Karpas-422 (cell line): ENCODE measurements at regions not wholly inside any gene's neighbourhood (a gene's known extent, or its start where the extent isn't known, plus 50 kb on each side); places are given as distances from the start of the nearest gene placed in this dataset.

Experiments
- DNase-seq: peaks from one replicate; pipeline ENCODE4 v3.0.0-alpha.2; 2015
- H2AFZ ChIP-seq: fragments of 200-600 bp; sonication (generic); 2 replicates; pipeline ENCODE4 v1.6.1; 2014; ENCODE audit warnings: antibody characterized with exemption, low read length, mixed read lengths
- H3K27ac ChIP-seq: fragments of 200-600 bp; sonication (generic); 2 replicates; pipeline ENCODE4 v1.5.1; 2014; ENCODE audit warnings: mild to moderate bottlenecking, low read length, moderate library complexity
- H3K27me3 ChIP-seq: fragments of 200-600 bp; sonication (generic); 2 replicates; pipeline ENCODE4 v1.6.1; 2014; ENCODE audit warnings: low read length, mixed read lengths
- H3K36me3 ChIP-seq: fragments of 200-600 bp; sonication (generic); 2 replicates; pipeline ENCODE4 v1.6.1; 2014; ENCODE audit warnings: low read length, mixed read lengths; ENCODE audit not compliant: insufficient read depth
- H3K4me1 ChIP-seq: fragments of 200-600 bp; sonication (generic); 2 replicates; pipeline ENCODE4 v1.6.1; 2014; ENCODE audit warnings: mild to moderate bottlenecking, low read length, mixed read lengths
- H3K4me2 ChIP-seq: fragments of 200-600 bp; sonication (generic); 2 replicates; pipeline ENCODE4 v1.6.1; 2014; ENCODE audit warnings: low read length, low read depth, mild to moderate bottlenecking; ENCODE audit not compliant: poor library complexity, severe bottlenecking
- H3K4me3 ChIP-seq: fragments of 200-600 bp; sonication (generic); 2 replicates; pipeline ENCODE4 v1.5.1; 2014; ENCODE audit warnings: mild to moderate bottlenecking, antibody characterized with exemption, low read length, mixed read lengths
- H3K79me2 ChIP-seq: fragments of 200-600 bp; sonication (generic); 2 replicates; pipeline ENCODE4 v1.6.1; 2014; ENCODE audit warnings: mild to moderate bottlenecking, low read length, mixed read lengths
- H3K9ac ChIP-seq: fragments of 200-600 bp; sonication (generic); 2 replicates; pipeline ENCODE4 v1.6.0; 2014; ENCODE audit warnings: low read length
- H3K9me2 ChIP-seq: fragments of 200-600 bp; sonication (generic), shearing (Covaris generic); replicated peaks from 2 replicates; pipeline ENCODE4 v1.6.0; 2014; ENCODE audit warnings: mild to moderate bottlenecking, low read length, moderate library complexity; ENCODE audit not compliant: insufficient read depth
- H3K9me3 ChIP-seq: fragments of 300-700, 200-600 bp; sonication (generic); 2 replicates; pipeline ENCODE4 v1.6.1; 2014; ENCODE audit warnings: low read length, mixed read lengths
- H4K20me1 ChIP-seq: fragments of 200-600 bp; sonication (generic); 2 replicates; pipeline ENCODE4 v1.6.1; 2014; ENCODE audit warnings: mild to moderate bottlenecking, antibody characterized with exemption, low read length, low read depth; ENCODE audit not compliant: insufficient read depth

- H3K27me3 ChIP-seq = no peaks in the 10 kb centered on the region; the same call in 1 of the 2 replicates
- no peak overlapping the region for H3K4me3 ChIP-seq
- no peaks in the 10 kb centered on the region for H3K4me1 ChIP-seq
- H3K79me2 ChIP-seq = no peaks in the 10 kb centered on the region
- DNase-seq = no peak
- H3K9ac ChIP-seq = no peak overlapping the region
- no peaks in the 10 kb centered on the region for H3K9me3 ChIP-seq
- H3K36me3 ChIP-seq = no peaks in the 10 kb centered on the region
- H3K27ac ChIP-seq = no peak overlapping the region
- H4K20me1 ChIP-seq = no peaks in the 10 kb centered on the region
- H3K4me2 ChIP-seq = no peak overlapping the region
- H3K9me2 ChIP-seq = no peaks in the 10 kb centered on the region
- no peak overlapping the region for H2AFZ ChIP-seq
These were observed 159.1 kb upstream of the KL start for GRCh38 chr13:32857077-32857476.

- H3K9ac ChIP-seq = no peak overlapping the region
- no peak for DNase-seq
- H3K4me2 ChIP-seq = no peak overlapping the region
- no peaks in the 10 kb centered on the region for H3K4me1 ChIP-seq
- H3K27me3 ChIP-seq = no peaks in the 10 kb centered on the region; the same call in 1 of the 2 replicates
- no peaks in the 10 kb centered on the region for H3K9me3 ChIP-seq
- H3K36me3 ChIP-seq = no peaks in the 10 kb centered on the region
- H3K27ac ChIP-seq = no peak overlapping the region
- H4K20me1 ChIP-seq = no peaks in the 10 kb centered on the region
- H3K4me3 ChIP-seq = no peak overlapping the region
- H2AFZ ChIP-seq = no peak overlapping the region
- H3K79me2 ChIP-seq = no peaks in the 10 kb centered on the region
- no peaks in the 10 kb centered on the region for H3K9me2 ChIP-seq
These were observed 158.5 kb upstream of the KL start for GRCh38 chr13:32857689-32858088.

DNA sequence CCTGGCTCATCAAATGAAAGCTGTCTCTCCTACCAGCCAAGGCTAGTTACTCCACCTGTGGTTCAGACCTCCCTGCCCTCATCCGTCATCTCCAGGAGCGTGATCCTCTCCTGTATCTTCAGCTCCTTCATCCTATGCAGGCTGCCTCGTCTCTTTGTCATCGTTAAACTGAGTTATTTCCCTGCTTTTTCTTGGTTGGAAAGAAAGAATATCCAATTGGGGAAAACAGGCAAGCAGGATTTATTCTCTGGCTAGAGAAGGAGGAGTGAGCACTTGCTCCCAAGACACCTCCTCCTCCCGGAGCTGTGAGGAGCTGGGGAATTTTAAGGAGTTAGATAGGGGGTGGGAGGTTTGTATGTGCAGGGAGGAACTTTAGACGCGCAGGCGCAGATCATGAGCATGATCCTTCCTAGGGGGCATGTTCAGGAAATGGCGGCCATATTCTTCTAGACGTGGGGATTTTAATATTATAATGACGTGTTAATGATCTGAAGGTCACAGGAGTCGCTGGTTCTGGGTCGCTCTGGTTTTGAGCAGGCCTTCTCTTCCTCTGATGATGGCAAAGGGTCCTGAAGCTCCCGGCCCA, 156.4 kb upstream of the KL start:
- H3K4me2 ChIP-seq = no peak overlapping the region
- no peaks in the 10 kb centered on the region; the same call in 1 of the 2 replicates for H3K27me3 ChIP-seq
- no peak overlapping the region for H3K4me3 ChIP-seq
- H3K9me3 ChIP-seq = no peaks in the 10 kb centered on the region
- H3K27ac ChIP-seq = no peak overlapping the region
- no peak overlapping the region for H3K9ac ChIP-seq
- H3K9me2 ChIP-seq = no peaks in the 10 kb centered on the region
- no peak overlapping the region for H2AFZ ChIP-seq
- DNase-seq = no peak
- H3K4me1 ChIP-seq = no peaks in the 10 kb centered on the region
- no peaks in the 10 kb centered on the region for H3K79me2 ChIP-seq
- no peaks in the 10 kb centered on the region for H3K36me3 ChIP-seq
- H4K20me1 ChIP-seq = no peaks in the 10 kb centered on the region

DNA sequence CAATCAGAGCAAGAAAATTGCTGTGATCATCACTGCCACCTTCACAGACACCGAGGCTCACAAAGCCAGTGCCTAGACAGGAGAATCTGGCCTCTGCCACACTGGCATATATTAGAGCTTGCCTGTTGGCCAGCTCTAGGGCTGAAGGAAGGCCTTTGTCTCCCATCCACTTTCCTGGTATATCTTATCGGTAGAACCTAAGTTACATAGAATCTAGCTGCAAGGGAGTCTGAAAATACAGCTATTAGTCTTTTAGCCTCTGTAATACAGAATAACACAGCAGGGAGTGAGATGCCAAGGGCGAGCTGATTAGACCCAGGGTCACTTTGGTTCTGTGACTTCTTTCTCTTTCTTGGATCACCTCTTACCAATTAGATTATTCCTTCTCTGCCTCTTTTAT, 154.9 kb upstream of the KL start:
- Histone ChIP-seq H3K9me2 (no peaks in the 10 kb centered on the region), H4K20me1 (no peaks in the 10 kb centered on the region), H3K4me2 (no peak overlapping the region), H2AFZ (no peak overlapping the region), H3K27ac (no peak overlapping the region), H3K36me3 (no peaks in the 10 kb centered on the region), H3K9ac (no peak overlapping the region), H3K4me1 (no peaks in the 10 kb centered on the region), H3K4me3 (no peak overlapping the region), H3K79me2 (no peaks in the 10 kb centered on the region), H3K9me3 (no peaks in the 10 kb centered on the region), H3K27me3 (no peaks in the 10 kb centered on the region; the same call in 1 of the 2 replicates)
- DNase-seq = no peak

- H3K9ac ChIP-seq = no peak overlapping the region
- H3K27ac ChIP-seq = no peak overlapping the region
- H2AFZ ChIP-seq = no peak overlapping the region
- H3K9me3 ChIP-seq = no peaks in the 10 kb centered on the region
- no peaks in the 10 kb centered on the region for H3K9me2 ChIP-seq
- H3K27me3 ChIP-seq = no peaks in the 10 kb centered on the region; the same call in 1 of the 2 replicates
- no peak overlapping the region for H3K4me2 ChIP-seq
- H3K79me2 ChIP-seq = no peaks in the 10 kb centered on the region
- no peak overlapping the region for H3K4me3 ChIP-seq
- H4K20me1 ChIP-seq = no peaks in the 10 kb centered on the region
- no peak for DNase-seq
- H3K4me1 ChIP-seq = no peaks in the 10 kb centered on the region
- H3K36me3 ChIP-seq = no peaks in the 10 kb centered on the region
These were observed 152.6 kb upstream of the KL start for GRCh38 chr13:32863596-32863995.

GRCh38 chr13:32866921-32867320, 149.3 kb upstream of the KL start:
- Histone ChIP-seq H3K4me1 (no peaks in the 10 kb centered on the region), H3K36me3 (no peaks in the 10 kb centered on the region), H3K27ac (no peak overlapping the region), H3K79me2 (no peaks in the 10 kb centered on the region), H3K9ac (no peak overlapping the region), H3K4me2 (no peak overlapping the region), H3K27me3 (no peaks in the 10 kb centered on the region), H2AFZ (no peak overlapping the region), H3K9me3 (no peaks in the 10 kb centered on the region), H3K9me2 (no peaks in the 10 kb centered on the region), H3K4me3 (no peak overlapping the region), H4K20me1 (no peaks in the 10 kb centered on the region)
- DNase-seq = no peak

DNA sequence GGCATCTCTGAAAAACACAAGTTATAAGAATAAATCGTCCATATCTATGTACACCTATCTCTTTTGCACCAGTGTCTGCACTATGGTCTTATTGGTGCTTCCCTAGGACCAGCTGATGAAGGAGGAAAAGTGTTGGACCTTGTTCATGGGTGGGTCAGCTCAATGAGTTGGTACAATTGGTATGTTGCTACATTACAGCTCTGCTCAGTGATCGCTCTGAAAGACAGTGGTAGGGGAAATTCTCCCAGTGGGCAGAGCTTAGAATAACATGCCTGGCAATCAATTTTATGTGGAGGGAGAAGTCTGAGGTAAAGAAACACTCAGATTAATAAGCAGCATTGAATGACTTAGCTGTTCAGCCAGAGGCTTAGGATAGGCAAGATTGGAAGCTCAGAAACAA, 138.7 kb upstream of the KL start:
- no peak for DNase-seq
- Histone ChIP-seq H3K27me3 (no peaks in the 10 kb centered on the region), H3K9me3 (no peaks in the 10 kb centered on the region), H3K4me3 (no peak overlapping the region), H4K20me1 (no peaks in the 10 kb centered on the region), H3K36me3 (no peaks in the 10 kb centered on the region), H3K9me2 (no peaks in the 10 kb centered on the region), H3K79me2 (no peaks in the 10 kb centered on the region), H3K27ac (no peak overlapping the region), H3K4me2 (no peak overlapping the region), H2AFZ (no peak overlapping the region), H3K4me1 (no peaks in the 10 kb centered on the region), H3K9ac (no peak overlapping the region)

GRCh38 chr13:32878163-32878562, 138.1 kb upstream of the KL start:
- Histone ChIP-seq H4K20me1 (no peaks in the 10 kb centered on the region), H3K9ac (no peak overlapping the region), H3K79me2 (no peaks in the 10 kb centered on the region), H3K9me3 (no peaks in the 10 kb centered on the region), H2AFZ (no peak overlapping the region), H3K4me2 (no peak overlapping the region), H3K4me3 (no peak overlapping the region), H3K4me1 (no peaks in the 10 kb centered on the region), H3K27ac (no peak overlapping the region), H3K9me2 (no peaks in the 10 kb centered on the region), H3K36me3 (no peaks in the 10 kb centered on the region), H3K27me3 (no peaks in the 10 kb centered on the region)
- no peak for DNase-seq

- Histone ChIP-seq H3K4me1 (no peaks in the 10 kb centered on the region), H3K27me3 (no peaks in the 10 kb centered on the region), H3K4me2 (no peak overlapping the region), H2AFZ (no peak overlapping the region), H3K9me3 (no peaks in the 10 kb centered on the region), H4K20me1 (no peaks in the 10 kb centered on the region), H3K27ac (no peak overlapping the region), H3K4me3 (no peak overlapping the region), H3K36me3 (no peaks in the 10 kb centered on the region), H3K79me2 (no peaks in the 10 kb centered on the region), H3K9me2 (no peaks in the 10 kb centered on the region), H3K9ac (no peak overlapping the region)
- no peak for DNase-seq
These were observed 135.6 kb upstream of the KL start for GRCh38 chr13:32880636-32881035.
